ENCODE measurements at regions not wholly inside any gene's neighbourhood (a gene's known extent, or its start where the extent isn't known, plus 50 kb on each side); places are given as distances from the start of the nearest gene placed in this dataset.
"Not testable (repeated sequence)": the region's sequence is repeated elsewhere in the genome, so short reads cannot be mapped to it uniquely, and the experiment has no call there.

GRCh38 chr1:239987103-239987745 lies 104.5 kb upstream of the FMN2 start:
- Mint-ChIP-seq H3K36me3 (ENCODE audit: low read depth) (no peaks in the 10 kb centered on the region), H3K4me3 (no peak overlapping the region), H3K9me3 (peaks cover 23% of the 10 kb centered on the region), H3K27ac (no peak overlapping the region), H3K4me1 (no peaks in the 10 kb centered on the region), H3K27me3 (no peaks in the 10 kb centered on the region)
- ChIA-PET POLR2A (no interaction called here), CTCF (no interaction called here)
- peak; percentile 25 for DNase-seq

- no peaks in the 10 kb centered on the region for H3K36me3 Mint-ChIP-seq (ENCODE audit: low read depth)
- no peak overlapping the region for H3K27ac Mint-ChIP-seq
- H3K4me1 Mint-ChIP-seq: no peaks in the 10 kb centered on the region
- DNase-seq: no peak
- H3K27me3 Mint-ChIP-seq: peaks cover 5% of the 10 kb centered on the region
- ChIA-PET CTCF (no interaction called here), POLR2A (no interaction called here)
- no peak overlapping the region for H3K4me3 Mint-ChIP-seq
- peaks cover 10% of the 10 kb centered on the region for H3K9me3 Mint-ChIP-seq
Measured at GRCh38 chr1:239989990-239990389, 101.7 kb upstream of the FMN2 start.

GRCh38 chr1:239992566-239992965 lies 99.1 kb upstream of the FMN2 start:
- CTCF ChIA-PET; POLR2A ChIA-PET; H3K36me3 Mint-ChIP-seq (ENCODE audit: low read depth); DNase-seq; H3K9me3 Mint-ChIP-seq; H3K4me1 Mint-ChIP-seq; H3K27ac Mint-ChIP-seq; H3K4me3 Mint-ChIP-seq: not testable (repeated sequence)
- H3K27me3 Mint-ChIP-seq: peaks cover 26% of the 10 kb centered on the region

- CTCF ChIA-PET: no interaction called here
- no peak overlapping the region for H3K4me3 Mint-ChIP-seq
- POLR2A ChIA-PET: no interaction called here
- peaks cover 29% of the 10 kb centered on the region for H3K27me3 Mint-ChIP-seq
- no peaks in the 10 kb centered on the region for H3K36me3 Mint-ChIP-seq (ENCODE audit: low read depth)
- H3K9me3 Mint-ChIP-seq: no peaks in the 10 kb centered on the region
- DNase-seq: no peak
- no peak overlapping the region for H3K27ac Mint-ChIP-seq
- H3K4me1 Mint-ChIP-seq: peaks cover 2% of the 10 kb centered on the region
Measured at GRCh38 chr1:239993366-239993765, 98.3 kb upstream of the FMN2 start.

GRCh38 chr1:239995281-239995680 lies 96.4 kb upstream of the FMN2 start:
- H3K27me3 Mint-ChIP-seq: peaks cover 39% of the 10 kb centered on the region
- H3K4me3 Mint-ChIP-seq: no peak overlapping the region
- POLR2A ChIA-PET: no interaction called here
- no peak overlapping the region for H3K27ac Mint-ChIP-seq
- H3K4me1 Mint-ChIP-seq: peaks cover 2% of the 10 kb centered on the region
- CTCF ChIA-PET: no interaction called here
- no peak for DNase-seq
- no peaks in the 10 kb centered on the region for H3K36me3 Mint-ChIP-seq (ENCODE audit: low read depth)
- no peaks in the 10 kb centered on the region for H3K9me3 Mint-ChIP-seq

- peaks cover 39% of the 10 kb centered on the region for H3K27me3 Mint-ChIP-seq
- H3K9me3 Mint-ChIP-seq: no peaks in the 10 kb centered on the region
- H3K4me3 Mint-ChIP-seq: no peak overlapping the region
- no peak overlapping the region for H3K27ac Mint-ChIP-seq
- DNase-seq: no peak
- peaks cover 2% of the 10 kb centered on the region for H3K4me1 Mint-ChIP-seq
- POLR2A ChIA-PET: no interaction called here
- H3K36me3 Mint-ChIP-seq (ENCODE audit: low read depth): no peaks in the 10 kb centered on the region
- CTCF ChIA-PET: no interaction called here
Measured at GRCh38 chr1:239997160-239997514, 94.5 kb upstream of the FMN2 start.

GRCh38 chr1:239997515-239998311 lies 94.0 kb upstream of the FMN2 start:
- Mint-ChIP-seq H3K4me3 (no peak overlapping the region), H3K27ac (no peak overlapping the region), H3K36me3 (ENCODE audit: low read depth) (no peaks in the 10 kb centered on the region), H3K27me3 (peaks cover 39% of the 10 kb centered on the region), H3K9me3 (no peaks in the 10 kb centered on the region), H3K4me1 (peaks cover 2% of the 10 kb centered on the region)
- no peak for DNase-seq
- ChIA-PET CTCF (no interaction called here), POLR2A (no interaction called here)

GRCh38 chr1:239998312-239998649 lies 93.4 kb upstream of the FMN2 start:
- CTCF ChIA-PET: no interaction called here
- Mint-ChIP-seq H3K4me1 (peaks cover 2% of the 10 kb centered on the region), H3K27ac (no peak overlapping the region), H3K4me3 (no peak overlapping the region), H3K9me3 (no peaks in the 10 kb centered on the region), H3K36me3 (ENCODE audit: low read depth) (no peaks in the 10 kb centered on the region), H3K27me3 (peaks cover 39% of the 10 kb centered on the region)
- DNase-seq: no peak
- POLR2A ChIA-PET: no interaction called here

GRCh38 chr1:239999170-239999569 lies 92.5 kb upstream of the FMN2 start:
- no peaks in the 10 kb centered on the region for H3K36me3 Mint-ChIP-seq (ENCODE audit: low read depth)
- H3K27me3 Mint-ChIP-seq: peaks cover 36% of the 10 kb centered on the region
- no peak overlapping the region for H3K27ac Mint-ChIP-seq
- H3K9me3 Mint-ChIP-seq: no peaks in the 10 kb centered on the region
- no peak overlapping the region for H3K4me3 Mint-ChIP-seq
- DNase-seq: no peak
- peaks cover 2% of the 10 kb centered on the region for H3K4me1 Mint-ChIP-seq
- ChIA-PET POLR2A (no interaction called here), CTCF (no interaction called here)

GRCh38 chr1:240000634-240001033 lies 91.0 kb upstream of the FMN2 start:
- Mint-ChIP-seq H3K27me3 (peaks cover 29% of the 10 kb centered on the region), H3K9me3 (no peaks in the 10 kb centered on the region), H3K4me3 (no peak overlapping the region), H3K36me3 (ENCODE audit: low read depth) (no peaks in the 10 kb centered on the region), H3K27ac (no peak overlapping the region), H3K4me1 (peaks cover 2% of the 10 kb centered on the region)
- DNase-seq: no peak
- CTCF ChIA-PET: no interaction called here
- POLR2A ChIA-PET: no interaction called here

GRCh38 chr1:240001177-240001740 lies 90.4 kb upstream of the FMN2 start:
- CTCF ChIA-PET: no interaction called here

GRCh38 chr1:240004086-240004749 lies 87.5 kb upstream of the FMN2 start:
- Mint-ChIP-seq H3K27me3 (peaks cover 5% of the 10 kb centered on the region), H3K36me3 (ENCODE audit: low read depth) (no peaks in the 10 kb centered on the region), H3K4me1 (no peaks in the 10 kb centered on the region), H3K9me3 (no peaks in the 10 kb centered on the region), H3K4me3 (no peak overlapping the region), H3K27ac (no peak overlapping the region)
- POLR2A ChIA-PET: no interaction called here
- CTCF ChIA-PET: interaction anchor here (1.4 kb wide), 1 partner anchor 27 kb away, joined by 3 read pairs; no protein-coding TSS in a partner anchor
- DNase-seq: peak; percentile 12

More at GRCh38 chr1:240001177-240001740, 90.4 kb upstream of the FMN2 start:
- POLR2A ChIA-PET: no interaction called here
- no peaks in the 10 kb centered on the region for H3K9me3 Mint-ChIP-seq
- H3K4me1 Mint-ChIP-seq: peaks cover 2% of the 10 kb centered on the region
- H3K36me3 Mint-ChIP-seq (ENCODE audit: low read depth): no peaks in the 10 kb centered on the region
- no peak overlapping the region for H3K27ac Mint-ChIP-seq
- no peak for DNase-seq
- H3K4me3 Mint-ChIP-seq: no peak overlapping the region
- peaks cover 24% of the 10 kb centered on the region for H3K27me3 Mint-ChIP-seq

GRCh38 chr1:240005997-240006650 lies 85.6 kb upstream of the FMN2 start:
- ChIA-PET CTCF (no interaction called here), POLR2A (no interaction called here)
- Mint-ChIP-seq H3K27me3 (no peaks in the 10 kb centered on the region), H3K27ac (no peak overlapping the region), H3K4me1 (no peaks in the 10 kb centered on the region), H3K36me3 (ENCODE audit: low read depth) (no peaks in the 10 kb centered on the region), H3K9me3 (peaks cover 2% of the 10 kb centered on the region), H3K4me3 (no peak overlapping the region)
- no peak for DNase-seq

All from activated CD4-positive, alpha-beta T cell treated with anti-CD3 and anti-CD28 coated beads, Interleukin-2, amount 10 ng/mL, durations not matched to agents 7 days and 5 days (primary cell).